ENCODE measurements at regions not wholly inside any gene's neighbourhood (a gene's known extent, or its start where the extent isn't known, plus 50 kb on each side); places are given as distances from the start of the nearest gene placed in this dataset.
A peak's percentile ranks its signal among the peaks of the same experiment; 100 is the strongest.

GRCh38 chr2:215876139-215876936, 137.0 kb downstream of the MREG start (continued):
- TF ChIP-seq CHD2 (IDR thresholded peaks at IDR 0.05; ENCODE audit: low read depth, low read length) (no peak), TBL1XR1 (IDR thresholded peaks at IDR 0.05; ENCODE audit: borderline replicate concordance, low read length, partially characterized antibody) (no peak), ZBTB14 (CRISPR knock-in tag; IDR thresholded peaks at IDR 0.05) (no peak), ZFP36L1 (CRISPR knock-in tag; IDR thresholded peaks at IDR 0.05) (no peak), PRMT3 (CRISPR knock-in tag; IDR thresholded peaks at IDR 0.05; ENCODE audit: borderline replicate concordance, low read depth) (no peak), JUND (CRISPR knock-in tag; IDR thresholded peaks at IDR 0.05) (no peak), SP1 (IDR thresholded peaks at IDR 0.05) (no peak), SP1 (CRISPR knock-in tag; IDR thresholded peaks at IDR 0.05) (no peak), TIGD3 (CRISPR knock-in tag; IDR thresholded peaks at IDR 0.05; ENCODE audit: borderline replicate concordance) (no peak), ZNF260 (CRISPR knock-in tag; IDR thresholded peaks at IDR 0.05; ENCODE audit: borderline replicate concordance, low read depth) (no peak), PLRG1 (conservative IDR thresholded peaks at IDR 0.05) (no peak), GABPA (IDR thresholded peaks at IDR 0.05; ENCODE audit: low read depth, low read length) (no peak), GABPA (CRISPR knock-in tag; IDR thresholded peaks at IDR 0.05; ENCODE audit: low read depth) (no peak), POGZ (CRISPR knock-in tag; IDR thresholded peaks at IDR 0.05) (peak; percentile 38; the same call in 1 of the 2 replicates), FOXK2 (IDR thresholded peaks at IDR 0.05) (no peak), ZNF143 (CRISPR knock-in tag; IDR thresholded peaks at IDR 0.05) (no peak), RARG (CRISPR knock-in tag; IDR thresholded peaks at IDR 0.05; ENCODE audit: low read depth) (no peak), GATAD1 (CRISPR knock-in tag; IDR thresholded peaks at IDR 0.05) (no peak), IRF1 (CRISPR knock-in tag; IDR thresholded peaks at IDR 0.05; ENCODE audit: low read depth) (no peak), ZNF460 (CRISPR knock-in tag; IDR thresholded peaks at IDR 0.05; ENCODE audit: borderline replicate concordance) (no peak), GATA4 (IDR thresholded peaks at IDR 0.05; ENCODE audit: borderline replicate concordance, low read depth) (peak; percentile 98), PHF8 (CRISPR knock-in tag; IDR thresholded peaks at IDR 0.05) (no peak), NR2F1 (CRISPR knock-in tag; IDR thresholded peaks at IDR 0.05) (no peak)
- TF ChIP-seq, protein P1, sequence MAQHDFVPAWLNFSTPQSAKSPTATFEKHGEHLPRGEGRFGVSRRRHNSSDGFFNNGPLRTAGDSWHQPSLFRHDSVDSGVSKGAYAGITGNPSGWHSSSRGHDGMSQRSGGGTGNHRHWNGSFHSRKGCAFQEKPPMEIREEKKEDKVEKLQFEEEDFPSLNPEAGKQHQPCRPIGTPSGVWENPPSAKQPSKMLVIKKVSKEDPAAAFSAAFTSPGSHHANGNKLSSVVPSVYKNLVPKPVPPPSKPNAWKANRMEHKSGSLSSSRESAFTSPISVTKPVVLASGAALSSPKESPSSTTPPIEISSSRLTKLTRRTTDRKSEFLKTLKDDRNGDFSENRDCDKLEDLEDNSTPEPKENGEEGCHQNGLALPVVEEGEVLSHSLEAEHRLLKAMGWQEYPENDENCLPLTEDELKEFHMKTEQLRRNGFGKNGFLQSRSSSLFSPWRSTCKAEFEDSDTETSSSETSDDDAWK (CRISPR knock-in tag; IDR thresholded peaks at IDR 0.05) = no peak
- TF ChIP-seq, protein P2, sequence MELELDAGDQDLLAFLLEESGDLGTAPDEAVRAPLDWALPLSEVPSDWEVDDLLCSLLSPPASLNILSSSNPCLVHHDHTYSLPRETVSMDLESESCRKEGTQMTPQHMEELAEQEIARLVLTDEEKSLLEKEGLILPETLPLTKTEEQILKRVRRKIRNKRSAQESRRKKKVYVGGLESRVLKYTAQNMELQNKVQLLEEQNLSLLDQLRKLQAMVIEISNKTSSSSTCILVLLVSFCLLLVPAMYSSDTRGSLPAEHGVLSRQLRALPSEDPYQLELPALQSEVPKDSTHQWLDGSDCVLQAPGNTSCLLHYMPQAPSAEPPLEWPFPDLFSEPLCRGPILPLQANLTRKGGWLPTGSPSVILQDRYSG (CRISPR knock-in tag; IDR thresholded peaks at IDR 0.05) = no peak

All from HepG2 (cell line).